Astrocyte of the hippocampus (primary cell): ENCODE measurements at regions not wholly inside any gene's neighbourhood (a gene's known extent, or its start where the extent isn't known, plus 50 kb on each side); places are given as distances from the start of the nearest gene placed in this dataset.

Experiments used
- DNase-seq: peaks from one replicate; pipeline ENCODE4 v3.0.0; 2011; ENCODE audit warnings: low read depth, low spot score

- peak; percentile 36 for DNase-seq
Measured at GRCh38 chr9:28810388-28811075, 1237.3 kb upstream of the C9orf72 start.

DNA sequence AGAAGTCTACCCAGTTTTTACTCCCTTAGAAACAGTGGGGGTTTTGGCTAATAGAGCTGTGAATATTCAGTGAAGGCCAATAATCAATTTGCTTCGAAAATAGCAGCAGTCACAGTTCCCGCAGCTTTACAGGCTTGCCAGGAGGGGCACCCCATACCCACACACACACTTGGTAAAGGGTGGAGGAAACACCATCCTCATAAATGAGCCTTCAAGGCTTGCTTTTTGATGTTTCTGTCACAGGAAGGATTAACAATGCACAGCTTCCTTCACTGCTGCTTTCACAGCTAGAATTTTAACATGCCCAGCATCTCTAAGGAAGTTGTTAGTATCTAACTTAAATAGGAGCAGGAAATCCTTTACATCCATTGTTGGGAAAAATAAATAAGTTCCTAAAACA, 1247.5 kb upstream of the C9orf72 start:
- DNase-seq: no peak

DNA sequence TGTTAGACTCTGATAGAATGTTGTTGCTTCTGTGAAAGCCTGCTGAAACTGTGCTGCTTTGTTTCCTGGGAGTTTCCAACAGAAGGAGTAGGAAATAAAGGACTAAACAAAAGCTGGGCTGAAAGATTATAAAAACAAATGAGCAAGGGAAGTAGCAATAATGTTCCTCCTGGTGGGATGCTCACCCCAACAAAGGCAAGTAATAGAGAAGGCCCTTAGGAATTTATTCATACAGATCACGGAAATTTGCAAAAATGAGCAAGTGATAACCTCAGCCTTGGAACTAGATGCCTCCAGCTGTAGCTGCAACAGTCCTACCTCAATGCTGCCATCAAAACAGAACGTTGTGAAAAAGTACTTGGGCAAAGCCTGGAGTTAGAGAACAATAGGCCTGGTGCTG, 1248.0 kb upstream of the C9orf72 start:
- no peak for DNase-seq

DNA sequence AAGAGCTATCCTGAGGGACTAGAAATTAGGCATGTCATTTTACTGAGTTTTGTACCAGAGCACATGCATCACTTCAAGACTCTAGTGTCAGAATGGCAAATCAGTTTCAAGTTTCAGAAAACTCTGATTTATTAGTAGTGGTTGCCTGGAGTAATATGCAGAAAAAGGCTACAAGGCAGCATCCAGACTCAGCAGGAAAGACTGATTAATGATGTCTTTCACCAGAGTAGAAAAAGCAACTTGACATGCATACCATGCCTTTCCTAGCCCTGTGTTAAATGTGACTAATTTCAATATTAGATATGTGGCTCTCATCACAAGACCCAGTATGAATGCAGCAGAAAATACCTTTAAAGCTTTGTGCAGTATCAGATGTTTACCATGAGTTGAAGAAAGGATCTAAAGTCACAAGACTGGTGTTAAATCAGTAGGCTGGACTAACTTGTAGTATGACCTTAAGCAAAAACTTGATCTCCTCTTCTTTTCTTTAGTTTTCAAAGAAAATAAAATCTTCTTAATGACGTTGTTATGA, 1251.2 kb upstream of the C9orf72 start:
- no peak for DNase-seq

- DNase-seq: no peak
Measured at GRCh38 chr9:28832168-28832770, 1259.0 kb upstream of the C9orf72 start.

DNA sequence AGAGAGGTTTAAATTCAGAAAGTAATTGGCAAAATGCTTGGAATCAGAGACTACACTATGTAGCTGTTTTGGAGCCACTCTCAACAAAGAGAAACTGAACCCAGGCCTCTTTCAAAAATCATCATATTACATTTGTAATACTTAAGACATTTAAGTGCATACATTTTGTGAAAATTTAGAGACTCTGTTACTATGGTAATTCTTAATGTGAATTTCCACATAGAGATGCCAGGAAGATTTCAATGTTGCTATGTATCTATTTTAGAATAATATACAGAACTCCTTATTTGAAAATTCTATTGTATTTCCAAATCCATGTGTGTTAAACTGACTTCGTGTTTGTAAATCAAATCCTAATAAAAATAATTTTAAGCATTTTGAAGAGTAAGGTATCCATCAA, 1260.9 kb upstream of the C9orf72 start:
- DNase-seq: no peak

DNA sequence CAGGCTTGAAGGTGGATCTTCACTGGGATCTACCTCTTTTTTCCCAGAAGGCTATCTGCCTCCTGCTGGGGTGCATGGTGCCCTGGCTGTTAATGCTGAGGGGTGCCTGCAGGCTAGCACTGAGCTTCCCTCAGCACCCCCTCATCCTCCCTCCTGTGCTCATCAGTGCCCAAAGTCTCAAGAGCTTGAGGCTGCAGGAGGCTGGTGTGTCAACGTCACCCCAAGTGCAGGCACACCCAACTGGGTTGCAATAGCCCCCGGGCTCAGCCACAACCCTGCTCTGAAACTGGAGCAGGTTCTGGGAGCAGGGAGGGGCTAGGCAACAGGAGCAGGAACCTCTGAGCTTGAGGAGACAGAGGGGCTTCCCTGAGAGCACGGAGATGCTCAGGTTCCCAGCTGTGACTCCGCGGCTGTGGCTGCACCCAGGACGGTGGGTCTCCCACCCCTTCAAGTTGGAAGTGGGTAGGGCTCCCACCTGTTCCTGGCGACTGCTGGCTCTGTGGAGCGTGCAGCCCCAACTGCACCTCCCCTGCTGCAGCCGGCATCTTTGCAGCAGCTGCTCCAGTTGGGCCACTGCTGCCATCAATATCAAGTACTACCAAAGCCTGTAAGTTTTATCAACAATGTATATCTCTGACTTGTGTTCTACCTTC, 1266.6 kb upstream of the C9orf72 start:
- DNase-seq: no peak

DNA sequence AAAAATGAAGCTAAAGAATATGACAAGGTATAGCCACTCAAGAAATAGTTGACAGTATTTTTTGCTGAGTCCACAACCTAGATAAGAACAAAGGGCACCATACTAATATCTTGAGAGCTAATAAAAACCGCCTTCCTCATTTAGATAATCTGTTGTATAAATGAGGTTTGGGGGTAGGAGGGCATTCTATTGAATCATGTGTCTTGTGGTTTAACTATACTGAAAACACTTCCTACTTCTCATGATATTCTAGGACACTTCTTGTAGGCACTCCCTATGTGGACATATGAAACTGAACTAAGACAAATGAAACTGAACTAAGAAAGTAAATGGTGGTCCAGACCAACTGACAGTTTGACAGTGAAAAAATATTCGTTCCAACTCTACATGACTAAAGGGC, 1268.5 kb upstream of the C9orf72 start:
- no peak for DNase-seq

DNA sequence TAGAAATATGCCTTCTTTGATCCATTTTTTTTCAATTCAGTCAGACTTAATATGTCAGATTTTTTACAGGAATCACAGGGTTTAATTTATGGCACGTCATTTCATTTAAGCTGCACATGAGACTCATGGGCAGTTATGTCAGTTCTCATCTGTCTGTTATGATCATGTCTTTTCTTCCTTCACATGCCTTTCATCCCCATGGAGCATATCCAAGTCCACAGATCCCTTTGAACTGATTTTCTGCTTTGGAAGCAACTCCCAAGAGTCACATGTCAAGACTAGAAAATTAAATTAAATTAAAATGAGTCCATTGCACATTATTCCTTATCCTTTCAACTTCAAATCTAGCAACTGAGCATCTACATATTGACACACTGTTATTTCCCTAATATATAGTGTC, 1274.0 kb upstream of the C9orf72 start:
- no peak for DNase-seq

DNA sequence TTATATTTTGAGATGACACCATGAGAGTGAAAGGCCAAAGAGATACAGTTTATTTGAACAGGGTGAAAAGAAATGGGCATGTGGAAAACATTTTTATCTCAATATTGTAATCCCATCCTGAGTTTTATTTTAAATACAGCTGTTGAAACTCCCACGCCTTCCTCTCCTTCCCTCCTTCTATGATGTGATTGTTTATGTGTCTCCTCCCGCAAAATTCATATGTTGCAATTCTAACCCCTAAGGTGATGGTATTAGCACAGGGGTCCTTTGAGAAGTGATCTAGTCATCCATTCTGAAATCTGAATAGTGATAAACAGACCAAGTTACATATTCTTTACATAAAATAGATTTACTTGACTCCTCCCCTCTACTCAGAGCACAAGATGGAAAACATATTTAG, 1275.4 kb upstream of the C9orf72 start:
- DNase-seq: no peak

- DNase-seq: no peak
Measured at GRCh38 chr9:28853477-28853876, 1280.2 kb upstream of the C9orf72 start.

DNA sequence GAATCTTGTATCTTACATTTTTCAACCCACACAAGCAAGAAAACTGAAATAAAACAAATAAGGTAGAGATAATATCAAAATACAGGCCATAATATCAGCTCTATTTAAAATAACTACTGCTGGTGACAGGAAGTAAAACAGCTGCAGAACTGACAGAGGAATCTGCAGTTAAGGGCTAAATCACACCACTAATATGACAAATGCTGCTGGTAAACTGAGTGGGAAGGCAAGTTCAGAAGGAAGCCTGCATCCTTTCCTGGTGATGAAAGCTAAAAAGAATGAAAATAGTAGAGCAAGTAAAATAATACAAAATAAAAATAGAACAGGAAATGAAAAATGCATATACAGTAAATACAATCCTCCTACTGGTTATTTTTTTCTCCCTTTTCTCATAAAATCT, 1293.7 kb upstream of the C9orf72 start:
- DNase-seq: no peak

GRCh38 chr9:28868228-28868990, 1295.1 kb upstream of the C9orf72 start:
- DNase-seq: no peak

DNA sequence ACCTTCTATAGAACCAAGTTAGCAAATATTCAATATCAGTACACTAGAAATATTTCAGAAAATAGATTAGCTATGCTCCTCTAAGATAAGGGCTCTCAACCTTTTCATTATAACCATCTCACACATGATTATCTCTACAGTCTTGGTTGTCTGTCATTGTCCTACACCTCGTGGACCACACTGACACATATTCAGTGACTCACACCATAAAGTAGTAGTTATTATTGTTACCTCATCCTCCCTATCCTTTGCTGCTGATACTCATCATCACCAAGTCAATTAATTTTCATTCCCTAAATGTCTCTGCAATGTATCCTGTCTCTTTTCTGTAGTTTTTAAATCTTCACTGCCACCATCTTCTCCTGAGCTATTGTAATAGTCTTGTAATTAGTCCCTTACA, 1309.2 kb upstream of the C9orf72 start:
- DNase-seq: no peak

DNA sequence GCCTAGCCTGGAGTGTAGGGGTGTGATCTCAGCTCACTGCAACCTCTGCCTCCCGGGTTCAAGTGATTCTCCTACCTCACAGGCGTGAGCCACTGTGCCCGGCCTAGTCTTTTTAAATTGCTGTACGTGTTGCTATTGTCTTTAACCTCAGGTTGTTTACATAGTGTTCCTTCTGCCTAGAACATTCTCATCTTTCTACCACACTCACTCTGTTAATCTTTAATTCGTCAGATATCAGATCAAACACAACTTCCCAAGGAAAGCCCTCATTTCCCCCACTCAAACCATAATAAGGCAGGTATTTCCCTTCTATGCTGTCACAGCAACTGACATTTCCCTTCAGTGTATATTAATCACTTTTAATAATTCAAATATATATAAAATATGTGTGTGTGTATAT, 1310.0 kb upstream of the C9orf72 start:
- DNase-seq: no peak

DNA sequence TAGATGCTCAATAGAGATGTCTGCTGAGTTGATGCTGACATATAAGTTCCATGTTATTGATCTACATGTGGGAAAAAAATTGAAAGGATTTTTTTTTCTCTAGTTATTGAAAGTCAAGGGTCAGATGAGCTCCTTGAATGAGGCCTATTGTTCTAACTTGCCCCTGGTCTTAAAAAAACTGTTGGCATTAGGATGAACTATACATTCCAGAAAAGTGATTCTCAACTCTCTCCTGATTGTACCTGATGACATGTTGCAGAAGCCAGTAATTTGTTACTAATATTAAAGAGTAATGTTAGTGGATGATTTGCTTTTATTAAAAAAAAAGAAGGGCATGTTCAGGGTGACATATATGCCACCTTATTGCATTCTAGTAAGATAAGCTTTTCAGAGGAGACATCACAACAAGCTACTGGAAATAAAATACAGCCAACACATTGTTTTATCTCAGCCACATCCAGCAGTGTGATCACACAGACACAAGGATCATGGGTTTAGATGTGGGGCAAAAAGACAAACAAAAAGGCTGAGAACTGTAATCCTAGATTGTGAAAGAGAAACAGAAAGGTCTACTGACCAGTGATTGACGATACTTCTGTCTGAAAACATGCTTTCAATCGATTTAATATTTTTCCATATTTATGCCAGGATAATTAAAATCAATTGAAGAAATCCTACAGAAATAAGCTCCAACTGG, 1314.1 kb upstream of the C9orf72 start:
- DNase-seq: no peak

DNA sequence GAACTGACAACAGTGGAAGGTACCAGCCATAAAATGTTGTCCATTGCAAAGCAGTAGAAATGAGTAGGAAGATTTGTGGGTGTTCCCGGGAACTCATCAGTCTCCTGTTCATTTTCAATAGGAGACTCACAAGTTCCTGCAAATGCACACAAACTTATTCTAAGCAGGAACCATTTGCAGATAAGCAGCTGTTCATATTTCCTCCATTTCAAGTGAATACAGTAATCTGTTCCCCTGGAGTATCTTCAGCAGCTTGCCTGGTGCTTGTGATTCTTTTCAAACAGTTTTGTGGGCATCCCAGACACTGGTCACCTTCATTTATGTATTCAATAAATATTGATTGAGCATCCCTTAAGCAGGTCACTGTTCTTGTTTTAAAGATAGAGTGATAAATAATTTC, 1315.5 kb upstream of the C9orf72 start:
- no peak for DNase-seq

GRCh38 chr9:28892538-28892937, 1319.3 kb upstream of the C9orf72 start:
- no peak for DNase-seq

GRCh38 chr9:28899267-28899666, 1326.0 kb upstream of the C9orf72 start:
- no peak for DNase-seq

GRCh38 chr9:28899926-28900325, 1326.6 kb upstream of the C9orf72 start:
- no peak for DNase-seq

- no peak for DNase-seq
Measured at GRCh38 chr9:28900406-28900805, 1327.1 kb upstream of the C9orf72 start.

GRCh38 chr9:28909526-28909925, 1336.2 kb upstream of the C9orf72 start:
- no peak for DNase-seq
